A549 (cell line): ENCODE measurements at regions not wholly inside any gene's neighbourhood (a gene's known extent, or its start where the extent isn't known, plus 50 kb on each side); places are given as distances from the start of the nearest gene placed in this dataset.

ENCODE experiments used
- CTCF ChIP-seq: fragments of >200 bp; sonication (Bioruptor Twin); formaldehyde crosslinking; IDR thresholded peaks from 3 replicates; pipeline ENCODE4 v1.5.1; 2016
- ESRRA ChIP-seq: fragments of 150-350 bp; IDR thresholded peaks from 2 replicates; pipeline ENCODE4 v1.6.1; 2014; ENCODE audit warnings: mild to moderate bottlenecking, low read length, borderline replicate concordance
- FOSL2 ChIP-seq, 2 experiments: fragments of 450-650 bp in 1 of 2; fragments of >200 bp in 1 of 2; sonication (Bioruptor Twin) in 1 of 2; formaldehyde crosslinking; IDR thresholded peaks; 2 replicates each; pipeline versions ENCODE4 v1.5.0 to v1.6.1; 2016 to 2020; ENCODE audit warnings: mild to moderate bottlenecking in 1 of 2, moderate library complexity in 1 of 2
- MAZ ChIP-seq: fragments of 150-350 bp; IDR thresholded peaks from 2 replicates; pipeline ENCODE4 v1.6.1; 2014; ENCODE audit warnings: antibody characterized with exemption, low read depth, low read length, borderline replicate concordance
- NR3C1 ChIP-seq: fragments of >200 bp; sonication (Bioruptor Twin); formaldehyde crosslinking; IDR thresholded peaks from 3 replicates; pipeline ENCODE4 v1.6.1; 2017
- POLR2AphosphoS2 ChIP-seq: conservative IDR thresholded peaks from 2 replicates; pipeline ENCODE4 v1.6.1; 2012; ENCODE audit warnings: low read length, improper control_type of control experiment, inconsistent platforms
- RFX5 ChIP-seq: fragments of 450-650 bp; IDR thresholded peaks from 2 replicates; pipeline ENCODE4 v1.7.1; 2014; ENCODE audit warnings: antibody characterized with exemption, mild to moderate bottlenecking, moderate library complexity
- TP53 ChIP-seq: fragments of 250-450 bp; sonication (Bioruptor Pico); IDR thresholded peaks from 2 replicates; pipeline ENCODE4 v1.5.0; 2021; ENCODE audit warnings: mild to moderate bottlenecking, moderate library complexity
- TF ChIP-seq, protein P1 (sequence below): fragments of 200-600 bp; sonication (generic); IDR thresholded peaks from 2 replicates; pipeline ENCODE4 v1.6.1; 2016; ENCODE audit warnings: antibody characterized with exemption, mild to moderate bottlenecking, moderate library complexity

DNA sequence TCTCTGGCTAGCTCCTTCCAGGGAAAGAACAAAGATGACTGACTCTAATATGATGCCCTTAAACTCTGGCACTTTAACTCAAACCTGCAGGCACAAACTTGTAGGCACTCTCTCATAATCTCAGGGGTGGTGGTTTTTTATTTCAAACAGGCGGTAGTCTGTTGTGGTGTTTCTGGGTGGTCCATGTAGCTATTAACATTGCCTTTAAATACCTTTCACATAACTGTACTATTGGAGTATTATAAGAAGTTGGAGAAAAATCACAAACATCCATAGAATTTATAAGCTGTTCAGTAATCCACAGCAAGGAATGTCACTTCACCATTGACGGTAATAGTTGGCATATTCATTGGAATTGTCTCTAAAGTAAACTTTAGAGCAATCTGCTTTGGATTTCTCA is 204.2 kb upstream of the PDE5A start:
- TF ChIP-seq, protein P1, sequence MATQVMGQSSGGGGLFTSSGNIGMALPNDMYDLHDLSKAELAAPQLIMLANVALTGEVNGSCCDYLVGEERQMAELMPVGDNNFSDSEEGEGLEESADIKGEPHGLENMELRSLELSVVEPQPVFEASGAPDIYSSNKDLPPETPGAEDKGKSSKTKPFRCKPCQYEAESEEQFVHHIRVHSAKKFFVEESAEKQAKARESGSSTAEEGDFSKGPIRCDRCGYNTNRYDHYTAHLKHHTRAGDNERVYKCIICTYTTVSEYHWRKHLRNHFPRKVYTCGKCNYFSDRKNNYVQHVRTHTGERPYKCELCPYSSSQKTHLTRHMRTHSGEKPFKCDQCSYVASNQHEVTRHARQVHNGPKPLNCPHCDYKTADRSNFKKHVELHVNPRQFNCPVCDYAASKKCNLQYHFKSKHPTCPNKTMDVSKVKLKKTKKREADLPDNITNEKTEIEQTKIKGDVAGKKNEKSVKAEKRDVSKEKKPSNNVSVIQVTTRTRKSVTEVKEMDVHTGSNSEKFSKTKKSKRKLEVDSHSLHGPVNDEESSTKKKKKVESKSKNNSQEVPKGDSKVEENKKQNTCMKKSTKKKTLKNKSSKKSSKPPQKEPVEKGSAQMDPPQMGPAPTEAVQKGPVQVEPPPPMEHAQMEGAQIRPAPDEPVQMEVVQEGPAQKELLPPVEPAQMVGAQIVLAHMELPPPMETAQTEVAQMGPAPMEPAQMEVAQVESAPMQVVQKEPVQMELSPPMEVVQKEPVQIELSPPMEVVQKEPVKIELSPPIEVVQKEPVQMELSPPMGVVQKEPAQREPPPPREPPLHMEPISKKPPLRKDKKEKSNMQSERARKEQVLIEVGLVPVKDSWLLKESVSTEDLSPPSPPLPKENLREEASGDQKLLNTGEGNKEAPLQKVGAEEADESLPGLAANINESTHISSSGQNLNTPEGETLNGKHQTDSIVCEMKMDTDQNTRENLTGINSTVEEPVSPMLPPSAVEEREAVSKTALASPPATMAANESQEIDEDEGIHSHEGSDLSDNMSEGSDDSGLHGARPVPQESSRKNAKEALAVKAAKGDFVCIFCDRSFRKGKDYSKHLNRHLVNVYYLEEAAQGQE = no peak
- TF ChIP-seq CTCF = no peak
- TF ChIP-seq MAZ = no peak
- TF ChIP-seq FOSL2 (IDR thresholded peaks at IDR 0.05) = no peak
- no peak for TF ChIP-seq FOSL2 (CRISPR knock-in tag; IDR thresholded peaks at IDR 0.05)
- TF ChIP-seq POLR2AphosphoS2 = no peak
- TF ChIP-seq ESRRA = no peak
- no peak for TF ChIP-seq TP53 (CRISPR knock-in tag)
- no peak for TF ChIP-seq RFX5
- TF ChIP-seq NR3C1 = no peak
